ENCODE measurements at regions not wholly inside any gene's neighbourhood (a gene's known extent, or its start where the extent isn't known, plus 50 kb on each side); places are given as distances from the start of the nearest gene placed in this dataset.

GRCh38 chr6:155964544-155964943 lies 508.9 kb upstream of the NOX3 start:
- DNase-seq: no peak

- no peak for DNase-seq
Observed at GRCh38 chr6:155962276-155962675, 506.6 kb upstream of the NOX3 start.

- peak; percentile 24 for DNase-seq
Observed at GRCh38 chr6:155959898-155960495, 504.4 kb upstream of the NOX3 start.

GRCh38 chr6:155958550-155958949 lies 502.9 kb upstream of the NOX3 start:
- no peak for DNase-seq

- no peak for DNase-seq
Observed at GRCh38 chr6:155955038-155955437, 499.4 kb upstream of the NOX3 start.

GRCh38 chr6:155954149-155954548 lies 498.5 kb upstream of the NOX3 start:
- DNase-seq: no peak

- DNase-seq: no peak
Observed at GRCh38 chr6:155949256-155949655, 493.6 kb upstream of the NOX3 start.

- DNase-seq: no peak
Observed at GRCh38 chr6:155946860-155947259, 491.2 kb upstream of the NOX3 start.

- no peak for DNase-seq
Observed at GRCh38 chr6:155943635-155944034, 488.0 kb upstream of the NOX3 start.

GRCh38 chr6:155939253-155939652 lies 483.6 kb upstream of the NOX3 start:
- peak; percentile 5 for DNase-seq

GRCh38 chr6:155936551-155936950 lies 480.9 kb upstream of the NOX3 start:
- no peak for DNase-seq

- no peak for DNase-seq
Observed at GRCh38 chr6:155936127-155936526, 480.5 kb upstream of the NOX3 start.

- DNase-seq: no peak
Observed at GRCh38 chr6:155916846-155917624, 461.4 kb upstream of the NOX3 start.

- DNase-seq: no peak
Observed at GRCh38 chr6:155915651-155916050, 460.0 kb upstream of the NOX3 start.

GRCh38 chr6:155913816-155914215 lies 458.2 kb upstream of the NOX3 start:
- no peak for DNase-seq

- DNase-seq: no peak
Observed at GRCh38 chr6:155909710-155910109, 454.1 kb upstream of the NOX3 start.

- no peak for DNase-seq
Observed at GRCh38 chr6:155895641-155896040, 440.0 kb upstream of the NOX3 start.

GRCh38 chr6:155894758-155895157 lies 439.1 kb upstream of the NOX3 start:
- DNase-seq: no peak

GRCh38 chr6:155894262-155894661 lies 438.6 kb upstream of the NOX3 start:
- DNase-seq: no peak

- DNase-seq: no peak
Observed at GRCh38 chr6:155890409-155890808, 434.8 kb upstream of the NOX3 start.

GRCh38 chr6:155889410-155889809 lies 433.8 kb upstream of the NOX3 start:
- DNase-seq: no peak

- no peak for DNase-seq
Observed at GRCh38 chr6:155887421-155887820, 431.8 kb upstream of the NOX3 start.

GRCh38 chr6:155883741-155884140 lies 428.1 kb upstream of the NOX3 start:
- no peak for DNase-seq

GRCh38 chr6:155883334-155883731 lies 427.7 kb upstream of the NOX3 start:
- no peak for DNase-seq

Measured in NCI-H1436 treated with DMSO at 0.1 percent for 48 hours (cell line).